ENCODE measurements at regions not wholly inside any gene's neighbourhood (a gene's known extent, or its start where the extent isn't known, plus 50 kb on each side); places are given as distances from the start of the nearest gene placed in this dataset.

DNA sequence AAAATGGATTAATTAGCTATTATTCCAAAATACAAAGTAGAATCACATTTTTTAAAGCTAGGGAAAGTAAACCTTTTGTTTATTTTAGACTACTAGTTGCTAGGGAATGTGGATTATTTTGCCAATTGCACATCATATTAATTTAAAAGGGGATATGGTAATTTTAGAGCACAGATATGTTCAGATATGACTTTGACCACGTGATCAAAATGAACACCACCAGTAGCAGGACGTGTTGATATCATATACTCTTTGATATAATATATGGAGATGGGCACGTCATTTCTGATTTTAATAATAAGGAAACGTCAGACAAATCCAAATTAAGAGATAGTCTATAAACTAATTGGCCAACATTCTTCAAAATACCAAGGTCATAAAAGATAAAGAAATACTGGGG is 1188.3 kb upstream of the CNTN5 start:
- TF ChIP-seq, protein P1, sequence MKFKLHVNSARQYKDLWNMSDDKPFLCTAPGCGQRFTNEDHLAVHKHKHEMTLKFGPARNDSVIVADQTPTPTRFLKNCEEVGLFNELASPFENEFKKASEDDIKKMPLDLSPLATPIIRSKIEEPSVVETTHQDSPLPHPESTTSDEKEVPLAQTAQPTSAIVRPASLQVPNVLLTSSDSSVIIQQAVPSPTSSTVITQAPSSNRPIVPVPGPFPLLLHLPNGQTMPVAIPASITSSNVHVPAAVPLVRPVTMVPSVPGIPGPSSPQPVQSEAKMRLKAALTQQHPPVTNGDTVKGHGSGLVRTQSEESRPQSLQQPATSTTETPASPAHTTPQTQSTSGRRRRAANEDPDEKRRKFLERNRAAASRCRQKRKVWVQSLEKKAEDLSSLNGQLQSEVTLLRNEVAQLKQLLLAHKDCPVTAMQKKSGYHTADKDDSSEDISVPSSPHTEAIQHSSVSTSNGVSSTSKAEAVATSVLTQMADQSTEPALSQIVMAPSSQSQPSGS (IDR thresholded peaks at IDR 0.05; ENCODE audit: low read length), result no peak
- no peak for TF ChIP-seq TAF1 (IDR thresholded peaks at IDR 0.05; ENCODE audit: borderline replicate concordance, low read depth, low read length)
- TF ChIP-seq, protein P2, sequence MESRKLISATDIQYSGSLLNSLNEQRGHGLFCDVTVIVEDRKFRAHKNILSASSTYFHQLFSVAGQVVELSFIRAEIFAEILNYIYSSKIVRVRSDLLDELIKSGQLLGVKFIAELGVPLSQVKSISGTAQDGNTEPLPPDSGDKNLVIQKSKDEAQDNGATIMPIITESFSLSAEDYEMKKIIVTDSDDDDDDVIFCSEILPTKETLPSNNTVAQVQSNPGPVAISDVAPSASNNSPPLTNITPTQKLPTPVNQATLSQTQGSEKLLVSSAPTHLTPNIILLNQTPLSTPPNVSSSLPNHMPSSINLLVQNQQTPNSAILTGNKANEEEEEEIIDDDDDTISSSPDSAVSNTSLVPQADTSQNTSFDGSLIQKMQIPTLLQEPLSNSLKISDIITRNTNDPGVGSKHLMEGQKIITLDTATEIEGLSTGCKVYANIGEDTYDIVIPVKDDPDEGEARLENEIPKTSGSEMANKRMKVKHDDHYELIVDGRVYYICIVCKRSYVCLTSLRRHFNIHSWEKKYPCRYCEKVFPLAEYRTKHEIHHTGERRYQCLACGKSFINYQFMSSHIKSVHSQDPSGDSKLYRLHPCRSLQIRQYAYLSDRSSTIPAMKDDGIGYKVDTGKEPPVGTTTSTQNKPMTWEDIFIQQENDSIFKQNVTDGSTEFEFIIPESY (IDR thresholded peaks at IDR 0.05), result no peak
- no peak for TF ChIP-seq POLR2A (IDR thresholded peaks at IDR 0.05; ENCODE audit: low read depth, low read length)
- TF ChIP-seq CHD2 (IDR thresholded peaks at IDR 0.05; ENCODE audit: borderline replicate concordance, low read depth, low read length), result no peak
- TF ChIP-seq, protein P3, sequence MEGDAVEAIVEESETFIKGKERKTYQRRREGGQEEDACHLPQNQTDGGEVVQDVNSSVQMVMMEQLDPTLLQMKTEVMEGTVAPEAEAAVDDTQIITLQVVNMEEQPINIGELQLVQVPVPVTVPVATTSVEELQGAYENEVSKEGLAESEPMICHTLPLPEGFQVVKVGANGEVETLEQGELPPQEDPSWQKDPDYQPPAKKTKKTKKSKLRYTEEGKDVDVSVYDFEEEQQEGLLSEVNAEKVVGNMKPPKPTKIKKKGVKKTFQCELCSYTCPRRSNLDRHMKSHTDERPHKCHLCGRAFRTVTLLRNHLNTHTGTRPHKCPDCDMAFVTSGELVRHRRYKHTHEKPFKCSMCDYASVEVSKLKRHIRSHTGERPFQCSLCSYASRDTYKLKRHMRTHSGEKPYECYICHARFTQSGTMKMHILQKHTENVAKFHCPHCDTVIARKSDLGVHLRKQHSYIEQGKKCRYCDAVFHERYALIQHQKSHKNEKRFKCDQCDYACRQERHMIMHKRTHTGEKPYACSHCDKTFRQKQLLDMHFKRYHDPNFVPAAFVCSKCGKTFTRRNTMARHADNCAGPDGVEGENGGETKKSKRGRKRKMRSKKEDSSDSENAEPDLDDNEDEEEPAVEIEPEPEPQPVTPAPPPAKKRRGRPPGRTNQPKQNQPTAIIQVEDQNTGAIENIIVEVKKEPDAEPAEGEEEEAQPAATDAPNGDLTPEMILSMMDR (IDR thresholded peaks at IDR 0.05 in 2 of 3, conservative IDR thresholded peaks at IDR 0.05 in 1 of 3; ENCODE audit: control insufficient read depth in 2 of 3, extremely low read depth in 1 of 3, insufficient read depth in 1 of 3, low read depth in 3 of 3, low read length in 3 of 3), result no peak
- TF ChIP-seq POLR2AphosphoS5 (IDR thresholded peaks at IDR 0.05; ENCODE audit: low read length), result no peak
- no peak for TF ChIP-seq EGR1 (IDR thresholded peaks at IDR 0.05; ENCODE audit: borderline replicate concordance in 1 of 2, low read depth in 2 of 2, low read length in 2 of 2)
- TF ChIP-seq, protein P4, sequence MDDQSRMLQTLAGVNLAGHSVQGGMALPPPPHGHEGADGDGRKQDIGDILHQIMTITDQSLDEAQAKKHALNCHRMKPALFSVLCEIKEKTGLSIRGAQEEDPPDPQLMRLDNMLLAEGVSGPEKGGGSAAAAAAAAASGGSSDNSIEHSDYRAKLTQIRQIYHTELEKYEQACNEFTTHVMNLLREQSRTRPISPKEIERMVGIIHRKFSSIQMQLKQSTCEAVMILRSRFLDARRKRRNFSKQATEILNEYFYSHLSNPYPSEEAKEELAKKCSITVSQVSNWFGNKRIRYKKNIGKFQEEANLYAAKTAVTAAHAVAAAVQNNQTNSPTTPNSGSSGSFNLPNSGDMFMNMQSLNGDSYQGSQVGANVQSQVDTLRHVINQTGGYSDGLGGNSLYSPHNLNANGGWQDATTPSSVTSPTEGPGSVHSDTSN (IDR thresholded peaks at IDR 0.05; ENCODE audit: insufficient replicate concordance, low read depth, low read length), result no peak
- no peak for TF ChIP-seq EP300 (IDR thresholded peaks at IDR 0.05; ENCODE audit: borderline replicate concordance in 1 of 2, control insufficient read depth in 1 of 2, low read depth in 2 of 2, low read length in 2 of 2)
- no peak for TF ChIP-seq JUND (IDR thresholded peaks at IDR 0.05; ENCODE audit: low read depth, low read length)

All from GM12878 (cell line).